RWPE1 (cell line): ENCODE measurements at regions not wholly inside any gene's neighbourhood (a gene's known extent, or its start where the extent isn't known, plus 50 kb on each side); places are given as distances from the start of the nearest gene placed in this dataset.
A peak's percentile ranks its signal among the peaks of the same experiment; 100 is the strongest.
"Not testable (repeated sequence)": the region's sequence is repeated elsewhere in the genome, so short reads cannot be mapped to it uniquely, and the experiment has no call there.

Experiments
- CTCF ChIA-PET: fragments of 350-600 bp; sonication (Branson Sonifier 250); formaldehyde crosslinking; extraction: SDS; loops from one replicate; lab custom pipeline; 2021; lab: Yijun Ruan, JAX
- POLR2A ChIA-PET: fragments of 400-600 bp; formaldehyde crosslinking; extraction: SDS; loops from one replicate; lab custom pipeline; 2020; ENCODE audit warnings: antibody characterized with exemption; ENCODE audit not compliant: low non-redundant PET; lab: Yijun Ruan, JAX
- DNase-seq: peaks from one replicate; pipeline ENCODE4 v3.0.0; 2012; ENCODE audit warnings: low spot score
- H3K27ac ChIP-seq: fragments of 450-650 bp; 2 replicates; pipeline ENCODE4 v1.5.1; 2017
- TF ChIP-seq, protein P1 (sequence below): fragments of 450-650 bp; conservative IDR thresholded peaks from 2 replicates; pipeline ENCODE4 v1.5.1; 2017; ENCODE audit warnings: low read depth, mild to moderate bottlenecking

DNA sequence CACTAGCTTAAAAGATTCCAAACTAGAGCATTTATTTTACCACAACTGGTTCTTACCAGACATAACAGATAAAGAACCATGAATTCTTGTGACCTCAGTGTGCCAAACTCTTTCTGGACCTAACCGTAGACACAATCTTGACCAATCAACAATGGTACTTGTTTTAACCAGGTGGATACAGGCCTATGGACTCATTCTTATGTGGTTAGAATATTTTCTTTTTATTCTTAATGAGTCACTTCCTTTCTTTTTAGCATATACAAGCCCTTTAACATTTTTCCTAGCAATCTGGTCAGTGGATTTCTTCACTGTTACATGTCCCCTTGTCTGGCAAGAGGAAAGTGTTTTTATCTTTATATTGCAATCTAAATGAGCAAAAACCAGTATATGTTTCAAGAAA is 792.1 kb upstream of the SPRY2 start:
- ChIA-PET CTCF (no interaction called here), POLR2A (no interaction called here)
- DNase-seq, result peak; percentile 22
- TF ChIP-seq, protein P1, sequence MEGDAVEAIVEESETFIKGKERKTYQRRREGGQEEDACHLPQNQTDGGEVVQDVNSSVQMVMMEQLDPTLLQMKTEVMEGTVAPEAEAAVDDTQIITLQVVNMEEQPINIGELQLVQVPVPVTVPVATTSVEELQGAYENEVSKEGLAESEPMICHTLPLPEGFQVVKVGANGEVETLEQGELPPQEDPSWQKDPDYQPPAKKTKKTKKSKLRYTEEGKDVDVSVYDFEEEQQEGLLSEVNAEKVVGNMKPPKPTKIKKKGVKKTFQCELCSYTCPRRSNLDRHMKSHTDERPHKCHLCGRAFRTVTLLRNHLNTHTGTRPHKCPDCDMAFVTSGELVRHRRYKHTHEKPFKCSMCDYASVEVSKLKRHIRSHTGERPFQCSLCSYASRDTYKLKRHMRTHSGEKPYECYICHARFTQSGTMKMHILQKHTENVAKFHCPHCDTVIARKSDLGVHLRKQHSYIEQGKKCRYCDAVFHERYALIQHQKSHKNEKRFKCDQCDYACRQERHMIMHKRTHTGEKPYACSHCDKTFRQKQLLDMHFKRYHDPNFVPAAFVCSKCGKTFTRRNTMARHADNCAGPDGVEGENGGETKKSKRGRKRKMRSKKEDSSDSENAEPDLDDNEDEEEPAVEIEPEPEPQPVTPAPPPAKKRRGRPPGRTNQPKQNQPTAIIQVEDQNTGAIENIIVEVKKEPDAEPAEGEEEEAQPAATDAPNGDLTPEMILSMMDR, result no peak
- no peak overlapping the region for H3K27ac ChIP-seq

DNA sequence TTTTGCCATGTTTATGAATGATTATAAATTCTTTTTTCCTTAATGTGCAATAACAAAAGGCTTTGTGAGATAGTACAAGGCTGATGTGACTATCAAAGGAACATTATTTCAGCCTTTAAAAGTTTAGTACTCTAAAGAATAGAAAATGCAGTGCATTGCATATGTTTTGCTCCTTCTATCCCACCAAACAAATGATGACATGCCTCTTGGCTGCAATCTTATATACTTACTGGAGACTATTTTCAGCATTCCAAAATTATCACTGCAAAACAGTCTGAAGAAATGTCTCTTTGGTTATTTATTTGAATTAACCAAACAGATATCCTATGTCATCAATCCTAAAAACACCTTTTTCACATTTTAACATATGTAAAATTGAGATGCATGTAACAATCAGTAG is 776.5 kb upstream of the SPRY2 start:
- no peak for DNase-seq
- ChIA-PET CTCF (no interaction called here), POLR2A (no interaction called here)
- no peak overlapping the region for H3K27ac ChIP-seq
- TF ChIP-seq, protein P1, result no peak

DNA sequence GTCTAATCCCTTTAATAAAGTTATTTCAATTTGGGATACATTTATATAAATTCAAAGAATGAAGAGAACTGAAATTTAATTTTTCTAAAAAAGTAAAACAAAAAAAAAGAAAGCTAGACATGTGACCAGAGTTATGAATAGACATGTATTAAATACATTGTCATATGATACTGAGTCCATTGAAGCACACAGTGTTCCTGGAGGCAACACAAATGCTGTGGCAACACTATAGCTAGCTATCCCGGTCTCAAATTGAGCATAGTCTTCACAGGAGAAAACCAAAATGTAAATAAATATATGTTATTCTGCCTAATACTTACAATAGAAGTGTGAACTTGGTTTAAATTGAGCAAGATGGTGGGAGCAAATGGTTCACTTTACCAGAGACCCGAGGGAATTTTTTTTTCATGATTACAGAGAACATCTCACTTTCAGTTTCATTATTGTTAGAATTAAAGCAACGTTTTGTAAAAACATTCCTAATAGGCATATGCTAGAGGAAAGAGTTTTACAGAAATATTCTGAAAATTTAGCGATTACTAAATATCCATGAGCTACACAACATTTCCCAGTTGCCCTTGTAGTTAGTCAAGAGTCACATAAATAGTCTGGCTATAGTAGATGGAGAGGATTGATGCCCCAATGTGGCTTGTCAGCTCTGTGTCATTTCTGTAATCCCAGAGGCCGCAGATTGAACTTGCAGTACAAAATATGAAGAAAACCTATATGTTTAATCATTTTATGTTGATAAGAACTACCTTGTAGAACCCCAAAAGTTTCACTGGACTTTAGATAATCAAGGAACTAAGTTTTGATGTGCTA is 775.7 kb upstream of the SPRY2 start:
- POLR2A ChIA-PET, result no interaction called here

DNA sequence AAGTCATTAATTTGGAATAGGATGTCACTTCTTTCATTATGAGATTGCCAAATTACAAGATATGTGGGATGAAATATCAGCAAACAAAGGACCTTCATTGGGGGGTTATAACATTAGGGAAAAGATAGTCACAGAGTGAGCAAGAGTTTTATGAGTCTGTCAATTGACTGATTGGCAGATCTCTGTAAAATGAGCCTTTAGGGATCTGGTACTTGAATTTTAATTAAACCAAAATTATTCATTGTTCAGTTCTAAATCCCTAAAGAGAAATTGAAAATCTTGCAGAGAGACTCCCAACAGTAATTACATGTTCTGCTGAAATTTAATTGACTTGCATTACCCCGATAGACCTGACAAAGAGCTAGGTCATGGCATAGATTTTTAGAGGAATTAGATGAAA is 768.1 kb upstream of the SPRY2 start:
- DNase-seq, result no peak
- TF ChIP-seq, protein P1, result no peak
- ChIA-PET CTCF (interaction anchor here (0.6 kb wide), 3 partner anchors 23 to 733 kb away, joined by 3 to 7 read pairs (median 4); no protein-coding TSS in a partner anchor), POLR2A (no interaction called here)
- no peak overlapping the region for H3K27ac ChIP-seq

More for the DNA sequence above, 775.7 kb upstream of the SPRY2 start:
- no peak overlapping the region for H3K27ac ChIP-seq
- CTCF ChIA-PET, result no interaction called here
- no peak for DNase-seq
- TF ChIP-seq, protein P1, result no peak

DNA sequence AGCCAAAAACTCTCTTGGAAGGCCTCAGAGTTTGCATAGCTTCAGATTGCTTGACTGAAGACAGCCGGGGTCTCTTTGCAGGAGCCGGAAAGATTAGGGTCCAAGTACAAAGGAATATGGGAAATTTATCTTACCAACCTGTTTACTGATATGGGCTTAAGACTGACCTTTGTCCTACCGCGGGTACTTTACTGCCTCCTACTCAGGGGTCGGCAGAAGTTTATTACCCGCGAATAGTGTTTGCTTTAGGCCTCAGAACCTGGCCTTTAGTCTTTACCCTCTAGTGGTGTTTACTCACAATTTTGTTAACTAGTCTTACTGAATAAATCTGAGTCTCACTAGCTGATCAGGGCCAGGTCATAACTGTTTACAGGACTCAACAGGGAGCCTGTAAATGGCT is 765.4 kb upstream of the SPRY2 start:
- ChIA-PET POLR2A (no interaction called here), CTCF (no interaction called here)
- no peak overlapping the region for H3K27ac ChIP-seq
- TF ChIP-seq, protein P1, result no peak
- DNase-seq, result no peak

DNA sequence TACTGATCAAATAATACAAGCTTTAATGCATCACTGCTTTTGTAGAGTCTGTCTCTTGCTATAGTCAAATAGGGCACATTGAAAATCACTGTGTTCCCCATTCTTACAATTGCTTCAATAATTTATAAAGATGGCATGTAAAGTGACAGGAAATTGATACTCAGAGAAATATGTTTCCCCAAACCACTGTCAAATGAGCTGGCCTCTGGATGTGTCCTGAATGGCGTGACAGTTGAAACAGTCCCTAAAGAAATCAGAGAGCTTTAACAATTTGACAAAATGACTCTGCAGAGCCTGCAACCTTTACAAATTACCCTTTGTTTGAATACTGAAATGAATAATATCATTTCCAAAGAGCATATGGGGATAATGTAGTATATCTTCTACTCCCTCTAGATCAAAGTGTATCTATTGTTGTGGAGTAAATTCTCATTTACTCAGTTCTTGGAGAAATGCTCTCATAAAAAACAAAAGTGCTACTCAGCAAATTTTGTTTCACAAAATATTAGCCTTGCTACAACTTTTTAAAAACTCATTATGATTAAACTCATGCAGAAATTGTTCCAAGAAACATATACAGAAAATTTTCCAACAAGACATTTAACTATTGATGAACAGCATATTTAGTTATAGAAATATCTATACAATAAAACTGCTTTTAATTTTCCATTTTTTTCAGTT is 763.2 kb upstream of the SPRY2 start:
- CTCF ChIA-PET, result no interaction called here
- TF ChIP-seq, protein P1, result no peak

DNA sequence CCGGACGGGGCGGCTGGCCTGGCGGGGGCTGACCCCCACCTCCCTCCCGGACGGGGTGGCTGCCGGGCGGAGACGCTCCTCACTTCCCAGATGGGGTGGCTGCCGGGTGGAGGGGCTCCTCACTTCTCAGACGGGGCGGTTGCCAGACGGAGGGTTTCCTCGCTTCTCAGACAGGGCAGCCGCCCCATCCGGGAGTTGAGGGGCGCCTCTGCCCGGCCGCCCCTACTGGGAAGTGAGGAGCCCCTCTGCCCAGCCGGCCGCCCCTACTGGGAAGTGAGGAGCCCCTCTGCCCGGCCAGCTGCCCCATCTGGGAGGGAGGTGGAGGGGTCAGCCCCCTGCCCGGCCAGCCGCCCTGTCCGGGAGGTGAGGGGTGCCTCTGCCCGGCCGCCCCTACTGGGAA is 761.1 kb upstream of the SPRY2 start:
- CTCF ChIA-PET, POLR2A ChIA-PET, H3K27ac ChIP-seq, DNase-seq: not testable (repeated sequence)

More for the DNA sequence above, 763.2 kb upstream of the SPRY2 start:
- POLR2A ChIA-PET, result no interaction called here
- DNase-seq, result no peak
- H3K27ac ChIP-seq, result no peak overlapping the region
